K562 (cell line): ENCODE measurements at regions not wholly inside any gene's neighbourhood (a gene's known extent, or its start where the extent isn't known, plus 50 kb on each side); places are given as distances from the start of the nearest gene placed in this dataset.

Experiments used
- CTCF ChIP-seq, 3 experiments: IDR thresholded peaks in 2 of 3; conservative IDR thresholded peaks in 1 of 3; 2 replicates each; pipeline ENCODE4 v1.5.1; 2011 to 2012; ENCODE audit warnings: low read length in 3 of 3, mild to moderate bottlenecking in 3 of 3, control low read depth in 2 of 3, improper control_type of control experiment in 1 of 3, inconsistent platforms in 1 of 3, low read depth in 1 of 3, mixed read lengths in 1 of 3, moderate library complexity in 1 of 3; ENCODE audit not compliant: insufficient read depth in 2 of 3
- EZH2 ChIP-seq: IDR thresholded peaks from 2 replicates; pipeline ENCODE4 v1.6.1; 2012; ENCODE audit warnings: low read depth, mild to moderate bottlenecking, inconsistent platforms, low read length, borderline replicate concordance
- JUN ChIP-seq, 2 experiments: sonication (generic) in 1 of 2; formaldehyde crosslinking in 1 of 2; IDR thresholded peaks; 2 replicates each; pipeline versions ENCODE4 v1.6.1 to v1.8.0; 2012 to 2022; ENCODE audit warnings: borderline replicate concordance in 2 of 2, mild to moderate bottlenecking in 2 of 2, improper control_type of control experiment in 1 of 2, low read depth in 1 of 2, low read length in 1 of 2, missing genetic modification reagents in 1 of 2
- JUNB ChIP-seq: fragments of 450-650 bp; formaldehyde crosslinking; conservative IDR thresholded peaks from 2 replicates; pipeline ENCODE4 v1.4.0; 2020; ENCODE audit warnings: mild to moderate bottlenecking
- MAFK ChIP-seq: IDR thresholded peaks from 2 replicates; pipeline ENCODE4 v1.6.1; 2011; ENCODE audit warnings: low read length, improper control_type of control experiment
- MLX ChIP-seq, 2 experiments: fragments of 450-650 bp in 1 of 2; sonication (generic) in 1 of 2; formaldehyde crosslinking; conservative IDR thresholded peaks; 2 replicates each; pipeline versions ENCODE4 v1.4.0 to v1.8.1; 2020 to 2022; ENCODE audit warnings: mild to moderate bottlenecking in 1 of 2, missing genetic modification reagents in 1 of 2
- POLR3G ChIP-seq: IDR thresholded peaks from 2 replicates; pipeline ENCODE4 v1.6.1; 2011; ENCODE audit not compliant: insufficient read length, insufficient replicate concordance; ENCODE audit errors: extremely low read depth
- RBBP5 ChIP-seq: fragments of 200-600 bp; sonication (generic); IDR thresholded peaks from 2 replicates; pipeline ENCODE4 v1.6.1; 2012; ENCODE audit warnings: borderline replicate concordance, mild to moderate bottlenecking, low read length, control low read depth, inconsistent platforms; ENCODE audit not compliant: insufficient read depth, poor library complexity, severe bottlenecking
- RFX5 ChIP-seq: IDR thresholded peaks from 2 replicates; pipeline ENCODE4 v1.6.1; 2011; ENCODE audit warnings: low read depth, mild to moderate bottlenecking, improper control_type of control experiment, low read length
- SMAD1 ChIP-seq: fragments of 150-350 bp; IDR thresholded peaks from 2 replicates; pipeline ENCODE4 v1.6.1; 2014; ENCODE audit warnings: low read length, low read depth; ENCODE audit not compliant: partially characterized antibody
- TCF7 ChIP-seq: sonication (generic); IDR thresholded peaks from 2 replicates; pipeline ENCODE4 v1.6.1; 2016; ENCODE audit warnings: antibody characterized with exemption, borderline replicate concordance
- ZBTB2 ChIP-seq: fragments of 450-650 bp; IDR thresholded peaks from 2 replicates; pipeline ENCODE4 v1.6.1; 2016; ENCODE audit warnings: antibody characterized with exemption

GRCh38 chr2:6639929-6640620, 225.6 kb downstream of the CMPK2 start:
- TF ChIP-seq RFX5 (no peak), MLX (CRISPR knock-in tag; conservative IDR thresholded peaks at IDR 0.05) (no peak), TCF7 (no peak), CTCF (IDR thresholded peaks at IDR 0.05 in 2 of 3, conservative IDR thresholded peaks at IDR 0.05 in 1 of 3; ENCODE audit: insufficient read depth in 2 of 3, low read depth in 1 of 3, low read length in 3 of 3) (no peak), MAFK (no peak), ZBTB2 (no peak), EZH2 (no peak), JUNB (CRISPR knock-in tag) (no peak), JUN (IDR thresholded peaks at IDR 0.05; ENCODE audit: borderline replicate concordance, low read depth, low read length) (no peak), JUN (CRISPR knock-in tag; IDR thresholded peaks at IDR 0.05; ENCODE audit: borderline replicate concordance) (no peak), SMAD1 (no peak), RBBP5 (no peak), POLR3G (no peak)
